ENCODE measurements at regions not wholly inside any gene's neighbourhood (a gene's known extent, or its start where the extent isn't known, plus 50 kb on each side); places are given as distances from the start of the nearest gene placed in this dataset.

- TF ChIP-seq, protein P1, sequence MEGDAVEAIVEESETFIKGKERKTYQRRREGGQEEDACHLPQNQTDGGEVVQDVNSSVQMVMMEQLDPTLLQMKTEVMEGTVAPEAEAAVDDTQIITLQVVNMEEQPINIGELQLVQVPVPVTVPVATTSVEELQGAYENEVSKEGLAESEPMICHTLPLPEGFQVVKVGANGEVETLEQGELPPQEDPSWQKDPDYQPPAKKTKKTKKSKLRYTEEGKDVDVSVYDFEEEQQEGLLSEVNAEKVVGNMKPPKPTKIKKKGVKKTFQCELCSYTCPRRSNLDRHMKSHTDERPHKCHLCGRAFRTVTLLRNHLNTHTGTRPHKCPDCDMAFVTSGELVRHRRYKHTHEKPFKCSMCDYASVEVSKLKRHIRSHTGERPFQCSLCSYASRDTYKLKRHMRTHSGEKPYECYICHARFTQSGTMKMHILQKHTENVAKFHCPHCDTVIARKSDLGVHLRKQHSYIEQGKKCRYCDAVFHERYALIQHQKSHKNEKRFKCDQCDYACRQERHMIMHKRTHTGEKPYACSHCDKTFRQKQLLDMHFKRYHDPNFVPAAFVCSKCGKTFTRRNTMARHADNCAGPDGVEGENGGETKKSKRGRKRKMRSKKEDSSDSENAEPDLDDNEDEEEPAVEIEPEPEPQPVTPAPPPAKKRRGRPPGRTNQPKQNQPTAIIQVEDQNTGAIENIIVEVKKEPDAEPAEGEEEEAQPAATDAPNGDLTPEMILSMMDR (IDR thresholded peaks at IDR 0.05): no peak
- no peak for TF ChIP-seq POLR2A (IDR thresholded peaks at IDR 0.05)
These were observed 340.7 kb upstream of the JARID2 start for GRCh38 chr6:14905201-14905600.

Data from body of pancreas (tissue), 4 donors.